ENCODE measurements at regions not wholly inside any gene's neighbourhood (a gene's known extent, or its start where the extent isn't known, plus 50 kb on each side); places are given as distances from the start of the nearest gene placed in this dataset.

DNA sequence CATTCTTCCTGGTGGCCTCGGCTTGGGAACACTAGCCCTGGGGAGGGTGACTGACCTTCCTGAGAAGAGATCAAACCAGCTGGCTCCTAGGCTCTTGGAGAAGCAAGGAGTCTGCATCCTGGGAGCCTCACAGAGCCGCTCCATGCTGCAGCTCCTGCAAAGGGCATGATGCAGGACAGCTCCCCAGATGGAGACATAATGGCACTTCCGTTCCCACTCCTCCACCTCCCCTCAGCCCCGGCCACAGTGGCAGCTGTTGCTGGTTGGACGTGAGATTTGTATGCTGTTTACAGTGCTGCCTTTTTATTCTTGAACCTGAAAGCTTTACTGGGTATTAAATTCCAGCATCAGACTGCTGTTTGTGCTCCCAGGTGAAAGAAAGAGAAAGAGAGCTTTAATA is 83.7 kb upstream of the CTTNBP2NL start:
- no peak for DNase-seq (ENCODE audit: extremely low spot score)
- POLR2A ChIA-PET = no interaction called here
- TF ChIP-seq, protein P1, sequence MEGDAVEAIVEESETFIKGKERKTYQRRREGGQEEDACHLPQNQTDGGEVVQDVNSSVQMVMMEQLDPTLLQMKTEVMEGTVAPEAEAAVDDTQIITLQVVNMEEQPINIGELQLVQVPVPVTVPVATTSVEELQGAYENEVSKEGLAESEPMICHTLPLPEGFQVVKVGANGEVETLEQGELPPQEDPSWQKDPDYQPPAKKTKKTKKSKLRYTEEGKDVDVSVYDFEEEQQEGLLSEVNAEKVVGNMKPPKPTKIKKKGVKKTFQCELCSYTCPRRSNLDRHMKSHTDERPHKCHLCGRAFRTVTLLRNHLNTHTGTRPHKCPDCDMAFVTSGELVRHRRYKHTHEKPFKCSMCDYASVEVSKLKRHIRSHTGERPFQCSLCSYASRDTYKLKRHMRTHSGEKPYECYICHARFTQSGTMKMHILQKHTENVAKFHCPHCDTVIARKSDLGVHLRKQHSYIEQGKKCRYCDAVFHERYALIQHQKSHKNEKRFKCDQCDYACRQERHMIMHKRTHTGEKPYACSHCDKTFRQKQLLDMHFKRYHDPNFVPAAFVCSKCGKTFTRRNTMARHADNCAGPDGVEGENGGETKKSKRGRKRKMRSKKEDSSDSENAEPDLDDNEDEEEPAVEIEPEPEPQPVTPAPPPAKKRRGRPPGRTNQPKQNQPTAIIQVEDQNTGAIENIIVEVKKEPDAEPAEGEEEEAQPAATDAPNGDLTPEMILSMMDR (IDR thresholded peaks at IDR 0.05; ENCODE audit: control extremely low read depth, extremely low read depth, low read depth, missing control alignments) = no peak
- CTCF ChIA-PET = interaction anchor here (1.1 to 1.9 kb wide), 4 partner anchors 9 to 30 kb away, joined by 3 to 5 read pairs (median 4); no protein-coding TSS in a partner anchor

DNA sequence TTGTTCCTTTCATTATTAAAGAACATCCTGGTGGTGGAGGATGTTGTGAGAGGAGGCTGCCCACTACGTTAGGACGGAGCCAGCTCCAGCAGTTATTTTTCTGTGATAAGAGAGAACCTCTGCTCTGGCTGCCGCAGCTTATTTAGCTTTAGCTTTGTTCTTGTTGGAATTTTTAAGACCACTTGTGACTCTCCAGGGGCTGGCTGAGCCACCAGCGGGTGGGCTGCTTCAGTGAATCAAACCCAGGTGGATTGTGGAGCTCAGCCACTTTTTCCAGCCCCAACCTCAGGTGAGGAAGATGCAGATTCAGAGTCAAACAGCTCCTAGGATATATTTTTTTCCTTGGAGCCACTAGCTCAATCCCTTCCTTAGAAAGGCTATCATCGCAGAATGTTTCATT is 83.1 kb upstream of the CTTNBP2NL start:
- no peak for DNase-seq (ENCODE audit: extremely low spot score)
- POLR2A ChIA-PET = no interaction called here
- CTCF ChIA-PET = interaction anchor here (1.1 to 1.9 kb wide), 4 partner anchors 9 to 31 kb away, joined by 3 to 5 read pairs (median 4); no protein-coding TSS in a partner anchor
- TF ChIP-seq, protein P1 (IDR thresholded peaks at IDR 0.05; ENCODE audit: control extremely low read depth, extremely low read depth, low read depth, missing control alignments) = no peak

DNA sequence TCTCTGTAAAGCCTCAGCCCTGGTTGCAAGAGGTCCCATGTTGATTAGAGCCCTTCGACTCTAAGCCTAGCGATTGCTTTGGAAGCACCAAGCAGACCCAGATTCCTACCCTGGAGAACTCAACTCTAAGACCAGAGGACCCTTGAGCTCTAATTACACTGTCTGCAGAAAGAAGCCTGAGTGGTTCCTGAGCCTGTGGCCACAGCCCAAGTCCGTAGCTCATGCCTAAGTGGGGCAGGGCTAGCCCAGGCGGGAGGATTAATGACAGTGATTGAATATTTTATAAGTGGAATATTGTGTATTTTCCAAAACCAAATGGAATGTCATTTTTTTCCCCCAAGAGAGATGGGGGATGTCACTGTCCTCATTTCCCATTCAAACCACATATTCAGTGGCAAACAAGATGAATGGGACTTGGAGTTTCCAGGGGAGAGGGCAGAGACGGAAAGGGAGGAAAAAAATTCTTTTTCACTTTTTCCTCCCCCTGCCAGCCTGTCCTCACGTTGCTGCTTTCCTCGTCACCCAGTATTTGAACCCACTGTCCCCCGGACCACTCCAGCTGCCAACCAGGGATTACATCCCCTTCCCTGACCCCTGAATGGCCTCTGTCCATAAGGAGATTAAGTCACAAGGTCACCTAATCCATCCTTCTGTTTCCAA is 79.6 kb upstream of the CTTNBP2NL start:
- CTCF ChIA-PET = no interaction called here
- DNase-seq (ENCODE audit: extremely low spot score) = no peak
- POLR2A ChIA-PET = no interaction called here
- TF ChIP-seq, protein P1 (IDR thresholded peaks at IDR 0.05; ENCODE audit: control extremely low read depth, extremely low read depth, low read depth, missing control alignments) = no peak

DNA sequence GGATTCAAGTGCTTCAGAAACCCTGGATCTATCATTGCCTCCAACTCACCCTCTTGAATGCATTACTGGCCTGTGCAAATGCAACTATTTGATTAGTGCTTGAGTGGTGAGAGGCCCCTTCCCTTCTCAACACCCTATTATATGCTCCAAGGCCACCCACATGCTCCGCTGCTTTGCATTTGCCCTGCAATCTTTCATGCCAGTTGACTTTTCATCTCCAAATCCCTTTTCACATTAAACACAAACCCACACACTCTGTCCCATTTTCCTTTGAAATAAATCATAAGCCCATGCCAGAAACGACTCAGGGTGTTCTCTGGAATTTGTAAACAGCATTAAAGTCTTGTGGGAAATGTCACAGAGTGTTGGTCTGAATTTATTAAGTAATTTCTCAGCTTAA is 78.9 kb upstream of the CTTNBP2NL start:
- DNase-seq (ENCODE audit: extremely low spot score) = no peak

DNA sequence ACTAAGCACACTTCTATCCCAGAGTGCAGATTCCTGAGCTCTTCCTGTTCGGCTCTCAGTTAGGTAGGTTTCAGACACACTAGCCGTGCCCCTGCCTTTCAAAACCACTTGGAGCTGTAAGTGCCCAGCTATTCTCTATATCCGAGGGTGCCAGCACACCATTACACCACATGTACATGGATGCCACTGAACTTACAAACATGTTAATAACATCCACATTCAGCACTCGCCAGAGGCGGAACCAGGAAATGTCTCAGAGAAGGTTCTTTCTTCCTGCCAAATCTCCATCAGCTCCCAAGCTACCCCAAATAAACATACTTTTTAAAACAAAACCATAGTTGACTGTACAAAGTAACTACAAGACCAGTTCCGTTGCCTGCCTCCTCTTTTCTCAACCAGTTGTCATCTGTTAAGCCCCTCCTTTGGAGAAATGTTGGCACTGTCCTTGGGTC is 78.4 kb upstream of the CTTNBP2NL start:
- no peak for DNase-seq (ENCODE audit: extremely low spot score)
- TF ChIP-seq, protein P1 (IDR thresholded peaks at IDR 0.05; ENCODE audit: control extremely low read depth, extremely low read depth, low read depth, missing control alignments) = no peak
- ChIA-PET CTCF (interaction anchor here (1.3 to 1.9 kb wide), 3 partner anchors 11 to 19 kb away, joined by 3 to 7 read pairs (median 4); no protein-coding TSS in a partner anchor), POLR2A (no interaction called here)

More for the DNA sequence above, 78.9 kb upstream of the CTTNBP2NL start:
- TF ChIP-seq, protein P1 (IDR thresholded peaks at IDR 0.05; ENCODE audit: control extremely low read depth, extremely low read depth, low read depth, missing control alignments) = no peak
- POLR2A ChIA-PET = no interaction called here
- CTCF ChIA-PET = interaction anchor here (1.4 kb wide), 1 partner anchor 15 kb away, joined by 4 read pairs; no protein-coding TSS in a partner anchor

DNA sequence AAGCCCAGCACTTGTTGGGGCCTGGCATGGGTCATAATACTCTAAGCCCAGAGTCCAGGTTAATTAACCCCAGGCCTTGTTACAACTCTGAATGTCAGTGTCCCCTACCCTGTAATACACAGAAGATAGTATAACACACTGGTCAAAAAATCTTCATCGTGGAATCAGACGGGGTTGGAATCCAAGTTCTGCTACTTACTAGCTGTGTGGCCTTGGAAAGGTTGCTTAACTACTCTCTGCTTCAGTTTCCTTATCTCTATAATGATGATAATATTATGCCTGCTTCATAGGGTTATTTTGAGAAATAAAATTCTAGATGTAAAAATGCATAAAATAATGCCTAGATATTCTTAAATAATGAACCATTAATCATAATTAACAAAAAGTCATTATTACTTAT is 77.8 kb upstream of the CTTNBP2NL start:
- POLR2A ChIA-PET = interaction anchor here (0.7 kb wide), 1 partner anchor 383 kb away, joined by 3 read pairs; no protein-coding TSS in a partner anchor
- CTCF ChIA-PET = interaction anchor here (1.0 to 1.9 kb wide), 4 partner anchors 10 to 18 kb away, joined by 3 to 7 read pairs (median 4); no protein-coding TSS in a partner anchor
- TF ChIP-seq, protein P1 (IDR thresholded peaks at IDR 0.05; ENCODE audit: control extremely low read depth, extremely low read depth, low read depth, missing control alignments) = no peak
- DNase-seq (ENCODE audit: extremely low spot score) = no peak
